Liver (tissue), 8 donors: ENCODE measurements at regions not wholly inside any gene's neighbourhood (a gene's known extent, or its start where the extent isn't known, plus 50 kb on each side); places are given as distances from the start of the nearest gene placed in this dataset.

Experiments used
- DNase-seq: peaks from one replicate; pipeline ENCODE4 v3.0.0-alpha.2; 2017; ENCODE audit warnings: low spot score
- H3K27ac ChIP-seq, 2 donors: one replicate each; pipeline ENCODE4 v1.7.0; 2013; ENCODE audit warnings: inconsistent platforms in 2 of 2, low read length in 2 of 2, control low read depth in 1 of 2, low read depth in 1 of 2, mild to moderate bottlenecking in 1 of 2
- H3K27me3 ChIP-seq, 4 donors: one replicate each; pipeline versions ENCODE4 v1.6.1 to v1.7.0; 2013; ENCODE audit warnings: low read length in 3 of 4, inconsistent platforms in 1 of 4, mild to moderate bottlenecking in 1 of 4, moderate library complexity in 1 of 4; ENCODE audit not compliant: control insufficient read depth in 4 of 4, insufficient read depth in 4 of 4
- H3K36me3 ChIP-seq, 4 donors: one replicate each; pipeline versions ENCODE4 v1.6.1 to v1.7.0; 2013; ENCODE audit warnings: low read length in 3 of 4, mild to moderate bottlenecking in 3 of 4, low read depth in 1 of 4, moderate library complexity in 1 of 4; ENCODE audit not compliant: control insufficient read depth in 4 of 4, insufficient read depth in 3 of 4
- H3K4me1 ChIP-seq, 4 donors: one replicate each; pipeline versions ENCODE4 v1.6.1 to v1.7.0; 2013; ENCODE audit warnings: low read length in 3 of 4, mild to moderate bottlenecking in 3 of 4, moderate library complexity in 1 of 4; ENCODE audit not compliant: control insufficient read depth in 4 of 4, insufficient read depth in 4 of 4
- H3K4me3 ChIP-seq, 3 donors: one replicate each; pipeline versions ENCODE4 v1.6.1 to v1.7.0; 2013; ENCODE audit warnings: low read length in 3 of 3, control low read depth in 1 of 3, low read depth in 1 of 3, mild to moderate bottlenecking in 1 of 3
- H3K9ac ChIP-seq, 2 donors: one replicate each; pipeline ENCODE4 v1.7.0; 2013; ENCODE audit warnings: low read length in 2 of 2, mild to moderate bottlenecking in 2 of 2, moderate library complexity in 2 of 2, control low read depth in 1 of 2, low read depth in 1 of 2
- H3K9me3 ChIP-seq, 4 donors: one replicate each; pipeline versions ENCODE4 v1.6.1 to v1.7.0; 2013; ENCODE audit warnings: low read length in 3 of 4; ENCODE audit not compliant: control insufficient read depth in 4 of 4
- ATF3 ChIP-seq: IDR thresholded peaks from 2 replicates; pipeline ENCODE4 v1.6.1; 2016; ENCODE audit warnings: antibody characterized with exemption
- CTCF ChIP-seq: fragments of 150-350 bp; IDR thresholded peaks from 2 replicates; pipeline ENCODE4 v1.5.1; 2017; ENCODE audit warnings: improper control_type of control experiment, low read depth, low read length; ENCODE audit not compliant: missing input control
- EGR1 ChIP-seq, 2 donors: IDR thresholded peaks; 2 replicates each; pipeline ENCODE4 v1.6.1; 2016 to 2018; ENCODE audit warnings: antibody characterized with exemption in 2 of 2, low read depth in 2 of 2
- FOXA1 ChIP-seq: IDR thresholded peaks from 2 replicates; pipeline ENCODE4 v1.6.1; 2016; ENCODE audit warnings: antibody characterized with exemption
- FOXA2 ChIP-seq: IDR thresholded peaks from 2 replicates; pipeline ENCODE4 v1.6.1; 2016; ENCODE audit warnings: antibody characterized with exemption
- HNF4A ChIP-seq, 2 donors: conservative IDR thresholded peaks; 2 replicates each; pipeline ENCODE4 v1.6.1; 2016; ENCODE audit warnings: antibody characterized with exemption in 2 of 2, mild to moderate bottlenecking in 2 of 2
- HNF4G ChIP-seq: IDR thresholded peaks from 2 replicates; pipeline ENCODE4 v1.6.1; 2016; ENCODE audit warnings: antibody characterized with exemption
- MAX ChIP-seq: IDR thresholded peaks from 2 replicates; pipeline ENCODE4 v1.6.1; 2016; ENCODE audit warnings: antibody characterized with exemption
- NR2F2 ChIP-seq: IDR thresholded peaks from 2 replicates; pipeline ENCODE4 v1.6.1; 2016; ENCODE audit warnings: antibody characterized with exemption
- RXRA ChIP-seq, 2 donors: IDR thresholded peaks; 2 replicates each; pipeline ENCODE4 v1.6.1; 2017 to 2018; ENCODE audit warnings: antibody characterized with exemption in 2 of 2, mild to moderate bottlenecking in 1 of 2
- SP1 ChIP-seq: IDR thresholded peaks from 2 replicates; pipeline ENCODE4 v1.6.1; 2018; ENCODE audit warnings: antibody characterized with exemption, mild to moderate bottlenecking
- TAF1 ChIP-seq: conservative IDR thresholded peaks from 2 replicates; pipeline ENCODE4 v1.6.1; 2016; ENCODE audit warnings: antibody characterized with exemption, mild to moderate bottlenecking
- YY1 ChIP-seq: IDR thresholded peaks from 2 replicates; pipeline ENCODE4 v1.6.1; 2016; ENCODE audit warnings: antibody characterized with exemption, mild to moderate bottlenecking
- WGBS: extraction: QIAGEN DNeasy Blood & Tissue Kit; methylation state at CpG from one replicate; pipeline ENCODE4 v1.1.7; 2013; 5-methylcytosine and 5-hydroxymethylcytosine counted together
- TF ChIP-seq, protein P1 (sequence below): IDR thresholded peaks from 2 replicates; pipeline ENCODE4 v1.6.1; 2016; ENCODE audit warnings: antibody characterized with exemption, mild to moderate bottlenecking
- TF ChIP-seq, protein P2 (sequence below): IDR thresholded peaks from 2 replicates; pipeline ENCODE4 v1.6.1; 2016; ENCODE audit warnings: antibody characterized with exemption
- donor health status: healthy.
- donor health status: healthy.
- donor health status: healthy.
- donor health status: healthy.
- donor health status: healthy.

- H3K27me3 ChIP-seq: no peaks in the 10 kb centered on the region
- no peaks in the 10 kb centered on the region for H3K4me1 ChIP-seq
- 79% methylated on average over 26 of the region's 26 CpGs for WGBS
- DNase-seq: peak; percentile 26
- H3K27ac ChIP-seq: no peak overlapping the region
- TF ChIP-seq YY1: no peak
- TF ChIP-seq, protein P1, sequence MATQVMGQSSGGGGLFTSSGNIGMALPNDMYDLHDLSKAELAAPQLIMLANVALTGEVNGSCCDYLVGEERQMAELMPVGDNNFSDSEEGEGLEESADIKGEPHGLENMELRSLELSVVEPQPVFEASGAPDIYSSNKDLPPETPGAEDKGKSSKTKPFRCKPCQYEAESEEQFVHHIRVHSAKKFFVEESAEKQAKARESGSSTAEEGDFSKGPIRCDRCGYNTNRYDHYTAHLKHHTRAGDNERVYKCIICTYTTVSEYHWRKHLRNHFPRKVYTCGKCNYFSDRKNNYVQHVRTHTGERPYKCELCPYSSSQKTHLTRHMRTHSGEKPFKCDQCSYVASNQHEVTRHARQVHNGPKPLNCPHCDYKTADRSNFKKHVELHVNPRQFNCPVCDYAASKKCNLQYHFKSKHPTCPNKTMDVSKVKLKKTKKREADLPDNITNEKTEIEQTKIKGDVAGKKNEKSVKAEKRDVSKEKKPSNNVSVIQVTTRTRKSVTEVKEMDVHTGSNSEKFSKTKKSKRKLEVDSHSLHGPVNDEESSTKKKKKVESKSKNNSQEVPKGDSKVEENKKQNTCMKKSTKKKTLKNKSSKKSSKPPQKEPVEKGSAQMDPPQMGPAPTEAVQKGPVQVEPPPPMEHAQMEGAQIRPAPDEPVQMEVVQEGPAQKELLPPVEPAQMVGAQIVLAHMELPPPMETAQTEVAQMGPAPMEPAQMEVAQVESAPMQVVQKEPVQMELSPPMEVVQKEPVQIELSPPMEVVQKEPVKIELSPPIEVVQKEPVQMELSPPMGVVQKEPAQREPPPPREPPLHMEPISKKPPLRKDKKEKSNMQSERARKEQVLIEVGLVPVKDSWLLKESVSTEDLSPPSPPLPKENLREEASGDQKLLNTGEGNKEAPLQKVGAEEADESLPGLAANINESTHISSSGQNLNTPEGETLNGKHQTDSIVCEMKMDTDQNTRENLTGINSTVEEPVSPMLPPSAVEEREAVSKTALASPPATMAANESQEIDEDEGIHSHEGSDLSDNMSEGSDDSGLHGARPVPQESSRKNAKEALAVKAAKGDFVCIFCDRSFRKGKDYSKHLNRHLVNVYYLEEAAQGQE: no peak
- TF ChIP-seq FOXA1: no peak
- peaks cover 0 to 6% (median 0%) of the 10 kb centered on the region in 4 donors for H3K9me3 ChIP-seq
- H3K9ac ChIP-seq: no peak overlapping the region
- H3K4me3 ChIP-seq: no peak overlapping the region
- no peaks in the 10 kb centered on the region for H3K36me3 ChIP-seq
Observed at GRCh38 chr22:48209473-48210197, 1447.2 kb downstream of the TBC1D22A start.

- H3K9me3 ChIP-seq: peaks cover 0 to 6% (median 0%) of the 10 kb centered on the region in 4 donors
- TF ChIP-seq YY1: no peak
- H3K27me3 ChIP-seq: no peaks in the 10 kb centered on the region
- no peaks in the 10 kb centered on the region for H3K4me1 ChIP-seq
- H3K4me3 ChIP-seq: no peak overlapping the region
- no peak overlapping the region for H3K27ac ChIP-seq
- 86% methylated on average over 19 of the region's 19 CpGs for WGBS
- no peak overlapping the region for H3K9ac ChIP-seq
- H3K36me3 ChIP-seq: no peaks in the 10 kb centered on the region
- DNase-seq: no peak
Observed at GRCh38 chr22:48208894-48209293, 1446.4 kb downstream of the TBC1D22A start.

DNA sequence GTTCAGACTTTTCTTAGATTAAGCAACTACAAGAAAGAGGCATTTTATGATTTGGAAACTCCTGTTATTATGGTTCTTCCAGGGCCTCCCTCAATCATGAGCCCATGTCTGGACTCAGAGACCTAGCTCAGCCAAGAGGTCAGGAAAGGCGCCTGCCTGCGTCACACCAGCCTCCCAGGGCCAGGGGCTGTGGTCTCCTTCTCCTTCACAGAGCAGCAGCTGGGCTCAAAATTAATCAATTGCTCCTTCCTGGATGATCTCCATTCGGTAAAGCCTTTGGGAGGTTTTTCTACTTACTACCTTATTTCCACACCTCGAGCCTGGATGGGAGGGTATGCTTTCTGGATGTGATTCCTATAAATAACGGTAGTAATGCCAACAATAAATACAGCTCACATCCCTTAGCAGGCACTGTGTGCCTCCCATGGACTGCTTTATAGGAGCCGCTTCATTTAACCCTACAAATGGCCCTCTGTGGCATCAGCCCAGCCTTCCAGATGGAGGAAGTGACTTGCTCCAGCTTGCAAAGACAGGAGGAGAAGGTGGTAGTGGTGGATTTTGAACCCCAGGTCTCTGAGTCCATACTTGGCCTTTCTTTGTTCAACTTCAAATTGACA is 1445.6 kb downstream of the TBC1D22A start:
- H3K27me3 ChIP-seq: no peaks in the 10 kb centered on the region
- H3K9ac ChIP-seq: no peak overlapping the region
- DNase-seq: peak; percentile 13
- no peak overlapping the region for H3K4me3 ChIP-seq
- WGBS: 70% methylated on average over 6 of the region's 6 CpGs
- H3K9me3 ChIP-seq: peaks cover 0 to 6% (median 0%) of the 10 kb centered on the region in 4 donors
- H3K4me1 ChIP-seq: no peaks in the 10 kb centered on the region
- no peaks in the 10 kb centered on the region for H3K36me3 ChIP-seq
- TF ChIP-seq CTCF (no peak), HNF4G (no peak), FOXA1 (no peak), TAF1 (no peak), RXRA (IDR thresholded peaks at IDR 0.05) (no peak), HNF4A (conservative IDR thresholded peaks at IDR 0.05) (no peak), ATF3 (no peak), FOXA2 (no peak), SP1 (no peak), NR2F2 (no peak), EGR1 (IDR thresholded peaks at IDR 0.05; ENCODE audit: low read depth in 2 of 2) (no peak), MAX (no peak)
- TF ChIP-seq, protein P2, sequence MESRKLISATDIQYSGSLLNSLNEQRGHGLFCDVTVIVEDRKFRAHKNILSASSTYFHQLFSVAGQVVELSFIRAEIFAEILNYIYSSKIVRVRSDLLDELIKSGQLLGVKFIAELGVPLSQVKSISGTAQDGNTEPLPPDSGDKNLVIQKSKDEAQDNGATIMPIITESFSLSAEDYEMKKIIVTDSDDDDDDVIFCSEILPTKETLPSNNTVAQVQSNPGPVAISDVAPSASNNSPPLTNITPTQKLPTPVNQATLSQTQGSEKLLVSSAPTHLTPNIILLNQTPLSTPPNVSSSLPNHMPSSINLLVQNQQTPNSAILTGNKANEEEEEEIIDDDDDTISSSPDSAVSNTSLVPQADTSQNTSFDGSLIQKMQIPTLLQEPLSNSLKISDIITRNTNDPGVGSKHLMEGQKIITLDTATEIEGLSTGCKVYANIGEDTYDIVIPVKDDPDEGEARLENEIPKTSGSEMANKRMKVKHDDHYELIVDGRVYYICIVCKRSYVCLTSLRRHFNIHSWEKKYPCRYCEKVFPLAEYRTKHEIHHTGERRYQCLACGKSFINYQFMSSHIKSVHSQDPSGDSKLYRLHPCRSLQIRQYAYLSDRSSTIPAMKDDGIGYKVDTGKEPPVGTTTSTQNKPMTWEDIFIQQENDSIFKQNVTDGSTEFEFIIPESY: no peak
- TF ChIP-seq, protein P1: no peak
- no peak overlapping the region for H3K27ac ChIP-seq
